Sigmoid colon (tissue), 6 donors: ENCODE measurements at regions not wholly inside any gene's neighbourhood (a gene's known extent, or its start where the extent isn't known, plus 50 kb on each side); places are given as distances from the start of the nearest gene placed in this dataset.

Experiments used
- DNase-seq: peaks from one replicate; pipeline ENCODE4 v3.0.0-alpha.2; 2019
- H3K27ac ChIP-seq, 4 donors: fragments of 200-600 bp; sonication (generic); one replicate each; pipeline ENCODE4 v1.5.1; 2016 to 2019; ENCODE audit warnings: mild to moderate bottlenecking in 1 of 4
- H3K27me3 ChIP-seq, 3 donors: fragments of 200-600 bp; sonication (generic); one replicate each; pipeline ENCODE4 v1.5.1; 2019; ENCODE audit warnings: mild to moderate bottlenecking in 1 of 3
- H3K36me3 ChIP-seq, 4 donors: fragments of 200-600 bp; sonication (generic); one replicate each; pipeline ENCODE4 v1.5.1; 2016 to 2019
- H3K4me1 ChIP-seq, 4 donors: fragments of 200-600 bp; sonication (generic); one replicate each; pipeline ENCODE4 v1.5.1; 2017 to 2019
- H3K4me3 ChIP-seq, 4 donors: fragments of 200-600 bp; sonication (generic); one replicate each; pipeline ENCODE4 v1.5.1; 2017 to 2019; ENCODE audit warnings: mild to moderate bottlenecking in 2 of 4, moderate library complexity in 1 of 4
- H3K9me3 ChIP-seq, 4 donors: fragments of 200-600 bp in 3 of 4; sonication (generic) in 3 of 4; one replicate each; pipeline versions ENCODE4 v1.5.1 to v1.6.1; 2013 to 2019
- EP300 ChIP-seq, 4 donors: sonication (generic); formaldehyde crosslinking; IDR thresholded peaks; one replicate each; pipeline ENCODE4 v1.6.1; 2017; ENCODE audit warnings: antibody characterized with exemption in 4 of 4
- POLR2A ChIP-seq, 2 donors: fragments of 450-650 bp; IDR thresholded peaks; one replicate each; pipeline ENCODE4 v1.6.1; 2016; ENCODE audit warnings: antibody characterized with exemption in 2 of 2, mild to moderate bottlenecking in 2 of 2, moderate library complexity in 2 of 2
- POLR2AphosphoS5 ChIP-seq, 4 donors: sonication (generic); formaldehyde crosslinking; IDR thresholded peaks; one replicate each; pipeline ENCODE4 v1.6.1; 2017; ENCODE audit warnings: antibody characterized with exemption in 4 of 4
- WGBS, 2 donors: extraction: QIAGEN DNeasy Blood & Tissue Kit; methylation state at CpG; one replicate each; pipeline ENCODE4 v1.1.7; 2013; 5-methylcytosine and 5-hydroxymethylcytosine counted together
- intact Hi-C: fragments of 100-400 bp; cut with DNase I; formaldehyde crosslinking; loops from one replicate; pipeline ENCODE4 v1.15.1; 2023
- TF ChIP-seq, protein P1 (sequence below), 4 experiments: fragments of 450-650 bp in 3 of 4; fragments of 200-600 bp in 1 of 4; IDR thresholded peaks; one replicate each; pipeline ENCODE4 v1.5.1; 2016 to 2019; ENCODE audit warnings: antibody characterized with exemption in 4 of 4, mild to moderate bottlenecking in 3 of 4, moderate library complexity in 2 of 4
- donor health status: healthy with polysubstance abuse.
- donor health status: healthy.

DNA sequence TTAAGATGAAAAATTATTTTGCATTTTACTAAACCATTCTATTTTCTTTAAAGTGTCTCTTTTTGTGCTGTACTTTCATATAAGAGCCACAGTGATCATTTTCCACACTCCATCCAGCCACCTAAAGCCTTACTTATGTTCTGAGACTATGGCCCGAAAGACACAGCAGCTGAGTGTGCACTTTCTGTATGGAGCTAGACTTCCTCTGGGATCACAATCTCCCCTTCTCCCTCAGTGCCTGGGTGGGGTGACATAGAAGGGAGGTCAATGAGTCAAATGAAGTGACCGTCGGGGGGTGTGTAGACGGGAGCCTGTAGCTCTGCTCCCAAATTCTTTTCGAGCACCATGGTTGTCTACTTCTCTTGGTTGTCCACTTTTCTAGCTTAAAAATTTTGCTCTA, 97.8 kb upstream of the ARL4C start:
- TF ChIP-seq POLR2A (IDR thresholded peaks at IDR 0.05) (no peak), EP300 (IDR thresholded peaks at IDR 0.05) (no peak)
- intact Hi-C loops, result no loop called here
- Histone ChIP-seq H3K4me1 (no peaks in the 10 kb centered on the region), H3K4me3 (no peak overlapping the region), H3K36me3 (no peaks in the 10 kb centered on the region), H3K9me3 (no peaks in the 10 kb centered on the region), H3K27ac (no peak overlapping the region), H3K27me3 (no peaks in the 10 kb centered on the region)
- no peak for DNase-seq
- WGBS, 2 donors, result 94 to 99% methylated on average over 5 of the region's 5 CpGs

DNA sequence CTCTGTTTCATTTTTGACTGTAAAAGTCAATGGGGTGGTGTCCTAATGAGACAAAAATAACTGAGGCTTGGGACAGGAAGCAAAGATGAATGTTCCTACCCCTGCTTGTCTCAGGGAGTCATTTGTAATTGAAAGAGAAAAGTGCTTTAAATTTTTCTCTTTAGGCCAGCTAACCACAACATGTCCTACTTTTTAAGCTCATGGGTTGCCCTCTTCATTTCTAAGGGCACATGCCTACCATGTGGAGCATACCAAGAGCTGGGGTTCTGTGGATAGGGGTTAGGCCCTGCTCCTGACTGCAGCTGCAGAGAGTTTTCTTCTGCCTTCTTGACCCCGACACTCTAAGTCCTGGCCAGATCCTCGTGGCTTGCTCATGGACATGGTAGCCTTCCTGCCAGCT, 96.8 kb upstream of the ARL4C start:
- WGBS, 2 donors, result 67 to 86% methylated on average over 2 of the region's 2 CpGs
- intact Hi-C loops, result no loop called here
- no peaks in the 10 kb centered on the region for H3K4me1 ChIP-seq
- DNase-seq, result no peak
- TF ChIP-seq POLR2AphosphoS5 (IDR thresholded peaks at IDR 0.05), result no peak
- TF ChIP-seq POLR2A (IDR thresholded peaks at IDR 0.05), result no peak
- TF ChIP-seq EP300 (IDR thresholded peaks at IDR 0.05), result no peak
- TF ChIP-seq, protein P1, sequence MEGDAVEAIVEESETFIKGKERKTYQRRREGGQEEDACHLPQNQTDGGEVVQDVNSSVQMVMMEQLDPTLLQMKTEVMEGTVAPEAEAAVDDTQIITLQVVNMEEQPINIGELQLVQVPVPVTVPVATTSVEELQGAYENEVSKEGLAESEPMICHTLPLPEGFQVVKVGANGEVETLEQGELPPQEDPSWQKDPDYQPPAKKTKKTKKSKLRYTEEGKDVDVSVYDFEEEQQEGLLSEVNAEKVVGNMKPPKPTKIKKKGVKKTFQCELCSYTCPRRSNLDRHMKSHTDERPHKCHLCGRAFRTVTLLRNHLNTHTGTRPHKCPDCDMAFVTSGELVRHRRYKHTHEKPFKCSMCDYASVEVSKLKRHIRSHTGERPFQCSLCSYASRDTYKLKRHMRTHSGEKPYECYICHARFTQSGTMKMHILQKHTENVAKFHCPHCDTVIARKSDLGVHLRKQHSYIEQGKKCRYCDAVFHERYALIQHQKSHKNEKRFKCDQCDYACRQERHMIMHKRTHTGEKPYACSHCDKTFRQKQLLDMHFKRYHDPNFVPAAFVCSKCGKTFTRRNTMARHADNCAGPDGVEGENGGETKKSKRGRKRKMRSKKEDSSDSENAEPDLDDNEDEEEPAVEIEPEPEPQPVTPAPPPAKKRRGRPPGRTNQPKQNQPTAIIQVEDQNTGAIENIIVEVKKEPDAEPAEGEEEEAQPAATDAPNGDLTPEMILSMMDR (IDR thresholded peaks at IDR 0.05), result no peak
- H3K4me3 ChIP-seq, result no peak overlapping the region
- no peaks in the 10 kb centered on the region for H3K27me3 ChIP-seq
- H3K9me3 ChIP-seq, result no peaks in the 10 kb centered on the region
- H3K36me3 ChIP-seq, result no peaks in the 10 kb centered on the region
- no peak overlapping the region for H3K27ac ChIP-seq

DNA sequence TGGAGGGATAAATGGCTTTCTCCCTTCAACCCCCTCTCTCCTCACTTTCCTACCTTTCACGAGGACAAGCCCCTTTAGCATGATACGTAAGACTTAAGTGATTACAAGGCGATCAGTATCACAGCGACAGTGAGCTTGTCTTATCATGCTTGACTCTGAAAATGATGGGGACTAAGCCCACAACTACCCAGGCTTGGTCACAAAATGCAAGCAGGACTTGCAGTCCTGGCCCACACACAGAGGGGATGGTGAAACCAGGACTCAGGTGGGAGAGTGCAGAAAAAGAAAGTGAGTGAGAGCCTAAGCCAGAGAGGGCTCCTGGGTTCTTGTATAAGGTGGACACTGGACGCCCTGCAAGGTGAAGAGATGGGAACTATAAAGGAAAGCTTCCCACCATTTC, 95.7 kb upstream of the ARL4C start:
- Histone ChIP-seq H3K27ac (no peak overlapping the region), H3K27me3 (no peaks in the 10 kb centered on the region), H3K4me3 (no peak overlapping the region), H3K9me3 (no peaks in the 10 kb centered on the region), H3K4me1 (no peaks in the 10 kb centered on the region), H3K36me3 (no peaks in the 10 kb centered on the region)
- 92 to 94% methylated on average over 5 of the region's 5 CpGs for WGBS, 2 donors
- intact Hi-C loops, result no loop called here
- no peak for DNase-seq
- TF ChIP-seq, protein P1 (IDR thresholded peaks at IDR 0.05), result no peak
- no peak for TF ChIP-seq EP300 (IDR thresholded peaks at IDR 0.05)
- no peak for TF ChIP-seq POLR2AphosphoS5 (IDR thresholded peaks at IDR 0.05)
- no peak for TF ChIP-seq POLR2A (IDR thresholded peaks at IDR 0.05)

DNA sequence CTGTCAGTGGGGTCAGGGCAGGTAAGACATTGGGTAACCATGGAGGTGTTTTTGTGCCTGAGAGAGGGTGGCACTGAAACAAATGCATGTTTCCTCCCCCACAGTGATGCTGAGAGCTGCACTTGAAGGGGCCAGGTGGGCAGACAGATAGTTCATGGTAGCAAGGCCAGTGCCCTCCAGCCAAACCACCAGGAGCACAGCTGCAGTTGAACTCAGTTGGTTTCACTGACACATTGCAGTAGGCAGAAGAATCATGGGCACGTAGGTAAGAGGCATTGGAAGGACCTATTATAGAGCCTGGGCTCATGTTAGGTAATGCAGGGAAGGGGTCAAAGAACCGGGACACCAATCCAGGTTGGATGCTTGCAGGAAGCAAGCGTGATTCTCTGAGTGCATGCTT, 93.2 kb upstream of the ARL4C start:
- no peaks in the 10 kb centered on the region for H3K9me3 ChIP-seq
- WGBS, 2 donors, result 87 to 88% methylated on average over 3 of the region's 3 CpGs
- H3K4me3 ChIP-seq, result no peak overlapping the region
- H3K27ac ChIP-seq, result no peak overlapping the region
- no peaks in the 10 kb centered on the region for H3K36me3 ChIP-seq
- TF ChIP-seq, protein P1 (IDR thresholded peaks at IDR 0.05), result no peak
- TF ChIP-seq POLR2A (IDR thresholded peaks at IDR 0.05) (no peak), EP300 (IDR thresholded peaks at IDR 0.05) (no peak)
- no peaks in the 10 kb centered on the region for H3K27me3 ChIP-seq
- intact Hi-C loops, result no loop called here
- no peak for DNase-seq
- no peaks in the 10 kb centered on the region for H3K4me1 ChIP-seq

DNA sequence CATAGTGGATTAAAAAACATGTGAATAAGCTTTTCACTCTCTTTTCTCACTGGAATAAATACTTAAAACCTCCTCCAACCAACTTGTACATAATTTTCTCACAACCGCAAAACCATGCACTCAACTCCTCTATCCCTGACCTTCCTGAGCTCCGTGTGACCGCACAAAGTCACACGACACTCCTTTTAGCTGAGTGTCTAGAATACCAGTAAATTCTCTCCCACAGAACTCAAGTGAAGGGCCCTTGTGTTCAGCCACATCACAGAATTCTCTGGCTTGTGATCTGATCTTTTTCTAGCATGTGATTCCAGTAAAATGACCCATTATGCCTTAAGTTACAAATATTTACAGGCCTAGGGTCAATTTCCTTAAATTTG, 91.2 kb upstream of the ARL4C start:
- no peaks in the 10 kb centered on the region for H3K4me1 ChIP-seq
- no peaks in the 10 kb centered on the region for H3K27me3 ChIP-seq
- H3K36me3 ChIP-seq, result no peaks in the 10 kb centered on the region
- no peak overlapping the region for H3K27ac ChIP-seq
- WGBS, 2 donors, result 94 to 96% methylated on average over 4 of the region's 4 CpGs
- H3K9me3 ChIP-seq, result no peaks in the 10 kb centered on the region
- TF ChIP-seq POLR2A (IDR thresholded peaks at IDR 0.05) (no peak), EP300 (IDR thresholded peaks at IDR 0.05) (no peak), POLR2AphosphoS5 (IDR thresholded peaks at IDR 0.05) (no peak)
- TF ChIP-seq, protein P1 (IDR thresholded peaks at IDR 0.05), result no peak
- DNase-seq, result no peak
- intact Hi-C loops, result no loop called here
- H3K4me3 ChIP-seq, result no peak overlapping the region
